H1 (cell line): ENCODE measurements at regions not wholly inside any gene's neighbourhood (a gene's known extent, or its start where the extent isn't known, plus 50 kb on each side); places are given as distances from the start of the nearest gene placed in this dataset.
A peak's percentile ranks its signal among the peaks of the same experiment; 100 is the strongest.

Experiments
- CTCF ChIA-PET: fragments of 300-600 bp; sonication (Branson Sonifier 250); formaldehyde crosslinking; loops from one replicate; lab custom pipeline; 2021; ENCODE audit not compliant: partially characterized antibody; lab: Charles Lee
- POLR2A ChIA-PET: fragments of 300-600 bp; sonication (Branson Sonifier 250); formaldehyde crosslinking; loops from one replicate; lab custom pipeline; 2021; ENCODE audit warnings: inconsistent platforms; ENCODE audit not compliant: partially characterized antibody; lab: Charles Lee
- DNase-seq, 2 experiments: peaks; one replicate each; pipeline versions ENCODE4 v3.0.0 to v3.0.0-alpha.2; 2010 to 2022; ENCODE audit warnings: low spot score in 2 of 2, low read depth in 1 of 2, mixed read lengths in 1 of 2
- FAIRE-seq: peaks from 2 replicates; lab custom pipeline; 2011; peaks lifted over from hg19 to GRCh38; lab: Jason Lieb, UNC
- H2AFZ ChIP-seq: 2 replicates; pipeline ENCODE4 v1.8.1; 2012; ENCODE audit warnings: low read length, inconsistent platforms
- H2AK5ac ChIP-seq: 2 replicates; pipeline ENCODE4 v1.6.1; 2013; ENCODE audit warnings: low read depth, low read length
- H2BK120ac ChIP-seq: replicated peaks from 2 replicates; pipeline ENCODE3; 2013; ENCODE audit warnings: low read depth, low read length, inconsistent platforms
- H2BK12ac ChIP-seq: 2 replicates; pipeline ENCODE4 v1.6.1; 2013; ENCODE audit warnings: low read depth, low read length
- H2BK15ac ChIP-seq: 2 replicates; pipeline ENCODE4 v1.6.1; 2013; ENCODE audit warnings: low read length
- H2BK20ac ChIP-seq: 2 replicates; pipeline ENCODE4 v1.6.1; 2013; ENCODE audit warnings: low read length
- H2BK5ac ChIP-seq: 2 replicates; pipeline ENCODE4 v1.6.1; 2013; ENCODE audit warnings: low read depth, low read length
- H3K14ac ChIP-seq: 2 replicates; pipeline ENCODE4 v1.6.1; 2013; ENCODE audit warnings: inconsistent platforms; ENCODE audit not compliant: insufficient read length
- H3K18ac ChIP-seq: 2 replicates; pipeline ENCODE4 v1.6.1; 2013; ENCODE audit warnings: low read length; ENCODE audit errors: extremely low read depth
- H3K23ac ChIP-seq: 2 replicates; pipeline ENCODE4 v1.6.1; 2013; ENCODE audit warnings: inconsistent platforms; ENCODE audit not compliant: insufficient read length
- H3K23me2 ChIP-seq: 2 replicates; pipeline ENCODE4 v1.6.1; 2013; ENCODE audit warnings: low read depth, low read length
- H3K27ac ChIP-seq: 2 replicates; pipeline ENCODE4 v1.6.1; 2011; ENCODE audit warnings: low read depth, low read length, inconsistent platforms
- H3K27me3 ChIP-seq, 4 experiments: replicated peaks in 1 of 4; 1 replicate in 1 of 4; 2 replicates in 3 of 4; pipeline versions ENCODE4 v1.6.1 to v1.8.1; 2011 to 2013; ENCODE audit warnings: low read length in 3 of 4, mild to moderate bottlenecking in 3 of 4, inconsistent platforms in 2 of 4, mixed read lengths in 2 of 4, moderate library complexity in 1 of 4; ENCODE audit not compliant: control insufficient read depth in 3 of 4, insufficient read depth in 3 of 4; ENCODE audit errors: extremely low read depth in 1 of 4
- H3K36me3 ChIP-seq, 4 experiments: 2 replicates each; pipeline versions ENCODE4 v1.6.1 to v1.8.1; 2011 to 2013; ENCODE audit warnings: mild to moderate bottlenecking in 4 of 4, low read length in 3 of 4, moderate library complexity in 2 of 4, control low read depth in 1 of 4, inconsistent platforms in 1 of 4; ENCODE audit not compliant: insufficient read depth in 4 of 4, control insufficient read depth in 2 of 4
- H3K4ac ChIP-seq: replicated peaks from 2 replicates; pipeline ENCODE3; 2013; ENCODE audit warnings: low read length, low read depth, mixed read lengths, inconsistent platforms; ENCODE audit not compliant: insufficient read length
- H3K4me1 ChIP-seq, 4 experiments: replicated peaks in 1 of 4; 1 replicate in 1 of 4; 2 replicates in 3 of 4; pipeline versions ENCODE4 v1.6.1 to v1.8.1; 2011 to 2013; ENCODE audit warnings: low read length in 3 of 4, inconsistent platforms in 2 of 4, mixed read lengths in 1 of 4; ENCODE audit not compliant: insufficient read depth in 4 of 4, control insufficient read depth in 3 of 4
- H3K4me2 ChIP-seq, 2 experiments: 2 replicates each; pipeline versions ENCODE4 v1.6.1 to v1.8.1; 2011 to 2013; ENCODE audit warnings: low read depth in 2 of 2, low read length in 2 of 2, control low read depth in 1 of 2, inconsistent platforms in 1 of 2, mild to moderate bottlenecking in 1 of 2; ENCODE audit not compliant: insufficient read depth in 1 of 2
- H3K4me3 ChIP-seq, 4 experiments: fragments of 200-600, 300-600 bp in 1 of 4; sonication (generic), shearing (Covaris generic), sonication (Bioruptor Twin) in 1 of 4; 2 replicates each; pipeline versions ENCODE4 v1.5.1 to v1.8.1; 2011 to 2016; ENCODE audit warnings: low read length in 4 of 4, low read depth in 3 of 4, control low read depth in 2 of 4, inconsistent platforms in 2 of 4, mild to moderate bottlenecking in 2 of 4, mixed read lengths in 1 of 4, moderate library complexity in 1 of 4; ENCODE audit not compliant: insufficient read depth in 2 of 4; ENCODE audit errors: extremely low read depth in 1 of 4
- H3K56ac ChIP-seq: replicated peaks from 2 replicates; pipeline ENCODE3; 2013; ENCODE audit warnings: low read depth, mild to moderate bottlenecking, mixed read lengths, low read length, inconsistent platforms; ENCODE audit not compliant: insufficient read length
- H3K79me1 ChIP-seq: 2 replicates; pipeline ENCODE4 v1.6.1; 2013; ENCODE audit warnings: low read depth, low read length, control low read depth
- H3K79me2 ChIP-seq, 2 experiments: 2 replicates each; pipeline versions ENCODE4 v1.6.1 to v1.8.1; 2012 to 2013; ENCODE audit warnings: low read length in 2 of 2, mild to moderate bottlenecking in 2 of 2, inconsistent platforms in 1 of 2; ENCODE audit not compliant: insufficient read depth in 2 of 2, control insufficient read depth in 1 of 2
- H3K9ac ChIP-seq, 4 experiments: replicated peaks in 1 of 4; 1 replicate in 1 of 4; 2 replicates in 3 of 4; pipeline versions ENCODE4 v1.6.1 to v1.8.1; 2011 to 2013; ENCODE audit warnings: low read depth in 3 of 4, low read length in 3 of 4, control low read depth in 2 of 4, mild to moderate bottlenecking in 2 of 4, moderate library complexity in 2 of 4, inconsistent platforms in 1 of 4; ENCODE audit errors: extremely low read depth in 1 of 4
- H3K9me3 ChIP-seq, 2 experiments: 2 replicates each; pipeline versions ENCODE4 v1.6.1 to v1.8.1; 2012 to 2013; ENCODE audit warnings: mild to moderate bottlenecking in 2 of 2, moderate library complexity in 2 of 2, control low read depth in 1 of 2, inconsistent platforms in 1 of 2, low read depth in 1 of 2, low read length in 1 of 2, mixed read lengths in 1 of 2; ENCODE audit not compliant: insufficient read depth in 2 of 2
- H4K20me1 ChIP-seq, 2 experiments: replicated peaks in 1 of 2; 2 replicates each; pipeline versions ENCODE3 to v1.8.1; 2011 to 2013; ENCODE audit warnings: inconsistent platforms in 2 of 2, low read length in 2 of 2, mild to moderate bottlenecking in 1 of 2; ENCODE audit not compliant: insufficient read depth in 2 of 2, control insufficient read depth in 1 of 2
- H4K5ac ChIP-seq: 2 replicates; pipeline ENCODE4 v1.6.1; 2013; ENCODE audit warnings: low read length, low read depth, mixed read lengths, inconsistent platforms; ENCODE audit not compliant: insufficient read length
- H4K8ac ChIP-seq: 2 replicates; pipeline ENCODE4 v1.8.0; 2013; ENCODE audit warnings: mild to moderate bottlenecking, moderate library complexity, low read length, inconsistent platforms; ENCODE audit not compliant: insufficient read depth; ENCODE audit errors: extremely low read depth
- H4K91ac ChIP-seq: replicated peaks from 2 replicates; pipeline ENCODE3; 2013; ENCODE audit warnings: low read length, mixed read lengths, inconsistent platforms; ENCODE audit not compliant: insufficient read length
- CEBPB ChIP-seq: IDR thresholded peaks from 2 replicates; pipeline ENCODE4 v1.6.1; 2012; ENCODE audit warnings: low read depth, low read length
- GTF2F1 ChIP-seq: IDR thresholded peaks from 2 replicates; pipeline ENCODE4 v1.6.1; 2012; ENCODE audit warnings: low read depth, low read length, improper control_type of control experiment, borderline replicate concordance
- HDAC6 ChIP-seq: IDR thresholded peaks from one replicate; pipeline ENCODE4 v1.7.1; 2012; ENCODE audit warnings: low read depth, mild to moderate bottlenecking, inconsistent platforms, low read length, moderate library complexity
- JUN ChIP-seq: IDR thresholded peaks from 2 replicates; pipeline ENCODE4 v1.6.1; 2011; ENCODE audit warnings: low read depth, mild to moderate bottlenecking, improper control_type of control experiment, low read length
- JUND ChIP-seq: IDR thresholded peaks from 2 replicates; pipeline ENCODE4 v1.6.1; 2011; ENCODE audit warnings: mild to moderate bottlenecking, improper control_type of control experiment, low read length
- KDM1A ChIP-seq: fragments of 200-600, 300-600 bp; sonication (generic); IDR thresholded peaks from 2 replicates; pipeline ENCODE4 v1.7.1; 2016; ENCODE audit warnings: mild to moderate bottlenecking, low read length, borderline replicate concordance
- KDM5A ChIP-seq: fragments of 200-600 bp; IDR thresholded peaks from 2 replicates; pipeline ENCODE4 v1.7.1; 2012; ENCODE audit warnings: mild to moderate bottlenecking, low read length, inconsistent platforms, mixed read lengths
- NANOG ChIP-seq: IDR thresholded peaks from 2 replicates; pipeline ENCODE4 v1.6.1; 2011; ENCODE audit warnings: low read length, low read depth, mild to moderate bottlenecking, inconsistent platforms; ENCODE audit not compliant: insufficient read depth, poor library complexity, severe bottlenecking
- POLR2A ChIP-seq, 2 experiments: IDR thresholded peaks; 1 replicate in 1 of 2; 2 replicates in 1 of 2; pipeline ENCODE4 v1.6.1; 2011; ENCODE audit warnings: low read depth in 2 of 2, low read length in 2 of 2, mild to moderate bottlenecking in 2 of 2; ENCODE audit errors: control extremely low read depth in 1 of 2
- RAD21 ChIP-seq, 2 experiments: IDR thresholded peaks in 1 of 2; conservative IDR thresholded peaks in 1 of 2; 2 replicates each; pipeline ENCODE4 v1.6.1; 2011; ENCODE audit warnings: low read depth in 2 of 2, low read length in 2 of 2, improper control_type of control experiment in 1 of 2, inconsistent platforms in 1 of 2, mild to moderate bottlenecking in 1 of 2, moderate library complexity in 1 of 2
- RBBP5 ChIP-seq: IDR thresholded peaks from 2 replicates; pipeline ENCODE4 v1.7.1; 2012; ENCODE audit warnings: low read depth, mild to moderate bottlenecking, inconsistent platforms, low read length, moderate library complexity, borderline replicate concordance
- TAF1 ChIP-seq: IDR thresholded peaks from 2 replicates; pipeline ENCODE4 v1.6.1; 2011; ENCODE audit warnings: mild to moderate bottlenecking, low read depth, low read length
- TEAD4 ChIP-seq: IDR thresholded peaks from 2 replicates; pipeline ENCODE4 v1.6.1; 2012; ENCODE audit warnings: low read depth, low read length, inconsistent platforms, mixed read lengths
- YY1 ChIP-seq: IDR thresholded peaks from 2 replicates; pipeline ENCODE4 v1.6.1; 2011; ENCODE audit warnings: low read depth, mild to moderate bottlenecking, low read length
- WGBS, 2 experiments: shearing (Covaris generic) in 1 of 2; methylation state at CpG; one replicate each; pipeline versions ENCODE4 v1.1.6 to v1.1.7; 2013 to 2015; ENCODE audit warnings: low lambda C conversion rate in 2 of 2, mixed read lengths in 2 of 2, inconsistent platforms in 1 of 2, low coverage in 1 of 2, missing lambda C conversion rate in 1 of 2; ENCODE audit not compliant: insufficient replicate concordance in 2 of 2, insufficient coverage in 1 of 2, insufficient read length in 1 of 2; ENCODE audit errors: extremely low coverage in 1 of 2, missing lambda C conversion rate in 1 of 2; 5-methylcytosine and 5-hydroxymethylcytosine counted together
- TF ChIP-seq, protein P1 (sequence below): IDR thresholded peaks from 2 replicates; pipeline ENCODE4 v1.6.1; 2011; ENCODE audit warnings: low read depth, mild to moderate bottlenecking, low read length; ENCODE audit not compliant: insufficient read depth

DNA sequence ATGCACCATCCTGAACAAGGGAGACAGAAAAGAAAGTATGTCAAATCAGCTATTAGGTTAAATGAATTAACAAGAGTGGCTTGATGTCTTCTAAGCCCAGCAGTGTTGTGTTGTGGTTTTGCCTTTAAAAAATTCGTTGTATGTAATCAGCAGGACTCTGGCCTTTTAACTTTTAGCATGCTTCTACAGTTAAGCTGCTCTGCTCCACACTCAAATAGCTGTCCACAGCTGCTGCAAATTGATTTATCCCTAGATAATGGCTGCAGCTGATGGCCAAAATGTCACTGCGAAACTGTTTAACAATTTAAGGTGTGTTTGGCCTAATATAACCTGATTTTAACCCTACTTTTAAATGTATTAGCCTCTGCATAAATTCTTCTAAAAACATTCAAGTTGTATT, 85.8 kb downstream of the CXXC4 start:
- H3K4me3 ChIP-seq: no peak overlapping the region
- WGBS, 2 experiments: 74% methylated on average over 2 of the region's 2 CpGs; no CpG with 5 or more reads in 1 of the 2 experiments
- H2AFZ ChIP-seq: 0 out of 2 replicates have a peak overlapping the region, but pooled peaks have one; percentile 42
- H3K9me3 ChIP-seq: no peaks in the 10 kb centered on the region
- no peak overlapping the region for H4K91ac ChIP-seq
- no peak overlapping the region for H2BK15ac ChIP-seq
- H2BK5ac ChIP-seq: no peak overlapping the region
- no peak overlapping the region for H3K14ac ChIP-seq
- H3K23ac ChIP-seq: no peak overlapping the region
- no peak for DNase-seq
- H3K4me1 ChIP-seq: no peaks in the 10 kb centered on the region
- no peak overlapping the region for H3K56ac ChIP-seq
- no peak overlapping the region for H3K9ac ChIP-seq
- no peak overlapping the region for H4K8ac ChIP-seq
- H3K4ac ChIP-seq: no peak overlapping the region
- no peak overlapping the region for H4K5ac ChIP-seq
- CTCF ChIA-PET: no interaction called here
- no peaks in the 10 kb centered on the region for H3K36me3 ChIP-seq
- H3K4me2 ChIP-seq: no peak overlapping the region
- TF ChIP-seq TAF1 (no peak), CEBPB (no peak), NANOG (no peak), KDM1A (no peak), KDM5A (no peak), YY1 (no peak), GTF2F1 (no peak), JUND (no peak), RAD21 (IDR thresholded peaks at IDR 0.05 in 1 of 2, conservative IDR thresholded peaks at IDR 0.05 in 1 of 2; ENCODE audit: low read depth in 2 of 2, low read length in 2 of 2) (no peak), TEAD4 (no peak), RBBP5 (no peak), POLR2A (IDR thresholded peaks at IDR 0.05; ENCODE audit: control extremely low read depth in 1 of 2, low read depth in 2 of 2, low read length in 2 of 2) (no peak), JUN (no peak), HDAC6 (no peak)
- TF ChIP-seq, protein P1, sequence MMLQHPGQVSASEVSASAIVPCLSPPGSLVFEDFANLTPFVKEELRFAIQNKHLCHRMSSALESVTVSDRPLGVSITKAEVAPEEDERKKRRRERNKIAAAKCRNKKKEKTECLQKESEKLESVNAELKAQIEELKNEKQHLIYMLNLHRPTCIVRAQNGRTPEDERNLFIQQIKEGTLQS: no peak
- H2BK120ac ChIP-seq: no peak overlapping the region
- no peak overlapping the region for H3K27ac ChIP-seq
- H4K20me1 ChIP-seq: no peaks in the 10 kb centered on the region
- H3K27me3 ChIP-seq: no peaks in the 10 kb centered on the region
- no peak overlapping the region for H3K18ac ChIP-seq
- POLR2A ChIA-PET: no interaction called here
- no peaks in the 10 kb centered on the region for H3K79me2 ChIP-seq
- H3K79me1 ChIP-seq: no peaks in the 10 kb centered on the region
- FAIRE-seq: no peak
- H2BK20ac ChIP-seq: no peak overlapping the region
- no peaks in the 10 kb centered on the region for H3K23me2 ChIP-seq
- H2AK5ac ChIP-seq: no peak overlapping the region
- no peak overlapping the region for H2BK12ac ChIP-seq
